Naive thymus-derived CD8-positive, alpha-beta T cell (primary cell): ENCODE measurements at regions not wholly inside any gene's neighbourhood (a gene's known extent, or its start where the extent isn't known, plus 50 kb on each side); places are given as distances from the start of the nearest gene placed in this dataset.

Experiments used
- ATAC-seq, 2 donors: fragments of 150-1000 bp; cut with Tn5 transposase in 1 of 2; sonication (Bioruptor Pico), chemical (Tn5 transposase) in 1 of 2; 1 replicate in 1 of 2; 2 replicates in 1 of 2; pipeline ENCODE4 v1.10.0; 2021; ENCODE audit warnings: mild to moderate bottlenecking in 2 of 2, moderate library complexity in 2 of 2
- POLR2A ChIA-PET: fragments of 350-600 bp; sonication (Branson Sonifier 250); formaldehyde crosslinking; loops from one replicate; lab custom pipeline; 2021; ENCODE audit warnings: antibody characterized with exemption; lab: Charles Lee
- DNase-seq, 10 donors: peaks; one replicate each; pipeline versions ENCODE4 v3.0.0 to v3.0.0-alpha.2; 2020 to 2022
- H3K27ac Mint-ChIP-seq, 10 donors: one replicate each; pipeline ENCODE4 v1.8.0; 2020 to 2022; ENCODE audit warnings: mild to moderate bottlenecking in 10 of 10, mixed read lengths in 10 of 10, moderate library complexity in 4 of 10, inconsistent platforms in 1 of 10
- H3K27me3 Mint-ChIP-seq, 5 donors: one replicate each; pipeline ENCODE4 v1.8.0; 2021 to 2022; ENCODE audit warnings: mixed read lengths in 5 of 5
- H3K36me3 Mint-ChIP-seq, 3 donors: one replicate each; pipeline ENCODE4 v1.8.0; 2020 to 2022; ENCODE audit warnings: mixed read lengths in 3 of 3, mild to moderate bottlenecking in 2 of 3, inconsistent platforms in 1 of 3
- H3K4me1 Mint-ChIP-seq, 4 donors: one replicate each; pipeline ENCODE4 v1.8.0; 2021 to 2022; ENCODE audit warnings: mixed read lengths in 4 of 4
- H3K4me3 Mint-ChIP-seq, 10 donors: one replicate each; pipeline ENCODE4 v1.8.0; 2020 to 2022; ENCODE audit warnings: mild to moderate bottlenecking in 10 of 10, mixed read lengths in 10 of 10, moderate library complexity in 6 of 10, inconsistent platforms in 1 of 10
- H3K9me3 Mint-ChIP-seq, 9 donors: one replicate each; pipeline ENCODE4 v1.8.0; 2020 to 2022; ENCODE audit warnings: mixed read lengths in 9 of 9, mild to moderate bottlenecking in 3 of 9, inconsistent platforms in 1 of 9, moderate library complexity in 1 of 9

DNA sequence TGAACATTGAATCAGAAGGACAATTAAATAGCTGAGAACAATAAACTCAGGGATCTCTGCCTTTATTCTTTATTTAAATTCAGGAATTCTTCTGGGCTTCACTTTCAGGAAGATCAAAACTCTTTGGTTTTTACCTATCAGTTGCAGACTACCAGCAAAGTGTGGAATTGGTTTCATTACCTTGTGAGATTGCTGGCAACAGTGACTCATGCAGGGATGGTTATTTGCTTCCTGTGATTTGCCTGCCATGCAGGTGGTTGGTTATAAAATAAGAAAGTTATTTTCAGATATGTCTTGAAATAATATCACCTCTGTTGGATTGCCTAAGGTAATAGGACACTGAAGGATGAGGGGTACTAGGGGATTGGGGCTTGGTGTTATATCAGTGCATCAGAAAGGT, 204.6 kb downstream of the PTBP2 start:
- H3K4me1 Mint-ChIP-seq: no peaks in the 10 kb centered on the region

DNA sequence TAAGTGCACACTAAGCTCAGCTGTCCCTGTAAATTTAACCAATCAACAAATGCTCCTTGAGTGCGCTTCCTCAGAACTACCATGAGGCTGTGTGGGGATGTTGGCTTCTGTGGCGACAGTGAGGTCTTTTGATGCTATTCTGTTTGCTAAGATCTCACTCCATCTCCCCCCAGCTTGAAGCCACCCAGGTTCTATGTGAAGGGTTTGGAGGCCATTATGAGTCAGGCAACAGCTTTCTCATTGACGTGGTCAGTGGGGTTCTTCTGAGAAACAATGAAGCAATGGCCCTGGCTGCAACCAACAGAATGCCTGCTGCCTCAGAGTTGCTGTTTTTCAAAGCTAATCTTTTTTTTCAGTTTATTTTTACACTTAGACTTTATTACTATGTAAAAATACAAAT, 205.5 kb downstream of the PTBP2 start:
- no peak overlapping the region for H3K27ac Mint-ChIP-seq
- H3K4me3 Mint-ChIP-seq: no peak overlapping the region
- no peak for DNase-seq
- peaks cover 0 to 9% (median 0%) of the 10 kb centered on the region in 3 donors for H3K36me3 Mint-ChIP-seq
- no peak for ATAC-seq
- no peaks in the 10 kb centered on the region for H3K4me1 Mint-ChIP-seq
- H3K27me3 Mint-ChIP-seq: peaks cover 0 to 4% (median 3%) of the 10 kb centered on the region in 5 donors
- POLR2A ChIA-PET: no interaction called here
- H3K9me3 Mint-ChIP-seq: peaks cover 7 to 23% (median 17%) of the 10 kb centered on the region in 9 donors

More for the DNA sequence above, 204.6 kb downstream of the PTBP2 start:
- no peak for ATAC-seq
- H3K27ac Mint-ChIP-seq: no peak overlapping the region
- DNase-seq: no peak
- peaks cover 0 to 9% (median 0%) of the 10 kb centered on the region in 3 donors for H3K36me3 Mint-ChIP-seq
- no peak overlapping the region for H3K4me3 Mint-ChIP-seq
- POLR2A ChIA-PET: no interaction called here
- H3K27me3 Mint-ChIP-seq: peaks cover 0 to 3% (median 0%) of the 10 kb centered on the region in 5 donors
- peaks cover 7 to 29% (median 17%) of the 10 kb centered on the region in 9 donors for H3K9me3 Mint-ChIP-seq

DNA sequence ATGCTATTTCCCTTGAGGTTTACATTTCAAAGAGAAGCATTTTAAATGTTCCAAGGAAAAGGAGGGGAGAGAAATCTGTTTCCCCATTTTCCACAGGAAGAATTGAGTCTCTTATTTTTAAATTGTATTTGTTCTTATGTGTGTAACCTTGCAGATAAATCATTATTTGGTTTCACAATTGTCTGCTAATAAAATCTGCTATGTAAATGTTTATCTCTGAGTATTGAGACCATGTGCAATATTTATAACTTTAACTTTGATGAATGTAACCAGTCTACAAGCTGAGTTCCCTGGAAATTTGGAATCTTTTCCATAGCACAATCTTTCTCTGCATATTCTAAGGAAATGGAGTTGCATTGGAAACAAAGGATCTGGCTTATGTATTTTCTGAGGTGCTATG, 209.6 kb downstream of the PTBP2 start:
- Mint-ChIP-seq H3K4me3 (no peak overlapping the region), H3K4me1 (no peaks in the 10 kb centered on the region), H3K9me3 (peaks cover 0 to 3% (median 0%) of the 10 kb centered on the region in 9 donors), H3K36me3 (no peaks in the 10 kb centered on the region), H3K27ac (no peak overlapping the region), H3K27me3 (peaks cover 0 to 7% (median 3%) of the 10 kb centered on the region in 5 donors)
- DNase-seq: no peak
- POLR2A ChIA-PET: no interaction called here
- ATAC-seq: no peak

DNA sequence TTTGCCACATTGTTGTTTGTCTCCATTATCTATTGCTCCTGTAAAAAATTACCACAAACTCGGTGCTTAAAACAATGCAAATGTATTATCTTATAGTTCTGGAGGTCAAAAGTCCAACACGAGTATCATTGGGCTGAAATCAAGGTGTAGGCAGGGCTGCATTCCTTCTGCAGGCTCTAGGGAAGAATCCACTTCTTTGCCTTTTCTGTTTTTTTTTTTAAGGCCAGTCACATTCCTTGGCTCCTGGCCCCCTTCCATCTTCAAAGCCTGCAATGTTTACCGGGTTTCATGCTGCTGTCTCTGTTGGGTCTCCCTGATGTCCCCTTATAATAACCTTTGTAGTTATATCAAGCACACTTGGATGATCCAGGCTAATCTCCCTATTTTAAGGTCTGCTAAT, 212.7 kb downstream of the PTBP2 start:
- no peaks in the 10 kb centered on the region for H3K9me3 Mint-ChIP-seq
- H3K27me3 Mint-ChIP-seq: peaks cover 0 to 5% (median 4%) of the 10 kb centered on the region in 5 donors
- no peaks in the 10 kb centered on the region for H3K4me1 Mint-ChIP-seq
- POLR2A ChIA-PET: no interaction called here
- H3K27ac Mint-ChIP-seq: no peak overlapping the region
- DNase-seq: no peak
- no peak for ATAC-seq
- no peak overlapping the region for H3K4me3 Mint-ChIP-seq
- H3K36me3 Mint-ChIP-seq: no peaks in the 10 kb centered on the region

DNA sequence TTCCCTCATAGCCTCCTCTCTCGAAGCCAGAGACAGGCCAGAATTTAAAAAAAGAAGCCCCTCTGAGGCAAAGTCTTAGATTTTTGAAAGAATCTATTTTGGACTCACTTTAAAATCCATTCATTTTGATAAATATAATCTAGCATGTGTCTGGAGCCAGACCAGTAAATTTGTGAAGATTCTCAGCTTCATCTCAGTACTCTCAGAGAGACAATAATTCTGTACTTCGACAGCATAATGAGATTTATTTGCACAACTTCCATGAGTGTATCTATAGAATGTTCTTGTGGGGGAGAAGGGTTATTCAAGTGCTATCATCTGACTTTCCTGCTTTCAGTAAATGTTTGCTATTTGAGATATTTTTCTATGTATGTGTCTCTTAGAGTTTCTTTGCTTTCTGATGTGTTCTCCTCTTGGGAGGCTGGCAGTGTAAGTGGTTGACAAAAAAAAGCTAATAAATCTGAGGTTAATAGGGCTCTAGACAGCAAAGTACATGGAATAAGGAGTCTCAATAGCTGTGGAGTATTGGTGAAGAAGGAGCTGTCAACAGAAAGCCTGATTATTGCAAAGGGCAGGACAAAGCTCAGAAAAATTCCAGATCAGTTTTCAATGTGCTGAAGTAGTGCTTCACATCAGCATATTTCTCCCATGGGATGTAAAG, 223.0 kb downstream of the PTBP2 start:
- peaks cover 2 to 13% (median 10%) of the 10 kb centered on the region in 5 donors for H3K27me3 Mint-ChIP-seq
- no peaks in the 10 kb centered on the region for H3K36me3 Mint-ChIP-seq
- no peaks in the 10 kb centered on the region for H3K9me3 Mint-ChIP-seq
- ATAC-seq (no peak), DNase-seq (no peak)
- H3K4me1 Mint-ChIP-seq: no peaks in the 10 kb centered on the region
- no peak overlapping the region for H3K4me3 Mint-ChIP-seq
- POLR2A ChIA-PET: no interaction called here
- no peak overlapping the region for H3K27ac Mint-ChIP-seq

DNA sequence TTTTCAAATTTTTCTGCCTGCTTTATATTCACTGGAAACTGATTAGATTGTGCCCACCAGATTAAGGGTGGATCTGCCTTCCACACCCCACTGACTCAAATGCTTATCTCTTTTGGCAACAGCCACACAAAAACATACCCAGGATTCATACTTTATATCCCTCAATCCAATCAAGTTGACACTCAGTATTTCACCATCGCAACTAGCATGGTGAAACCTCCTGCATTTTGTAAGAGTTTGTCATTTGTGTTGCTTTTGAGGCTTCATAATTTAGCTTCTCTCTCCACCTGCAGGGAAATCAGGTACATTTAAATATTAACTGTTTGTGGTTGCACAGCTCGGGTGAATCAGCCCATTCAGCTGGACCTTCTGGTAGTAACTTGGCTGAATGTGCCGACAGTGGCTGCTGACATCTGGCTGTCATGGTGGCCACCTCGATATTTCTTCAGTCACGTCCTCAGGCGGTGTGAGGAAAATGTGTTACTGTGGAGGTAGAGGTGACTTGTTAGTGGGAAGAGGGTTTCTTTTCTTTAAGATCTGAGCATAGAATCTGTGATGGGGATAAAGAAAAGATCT, 224.0 kb downstream of the PTBP2 start:
- POLR2A ChIA-PET: no interaction called here
- Mint-ChIP-seq H3K9me3 (no peaks in the 10 kb centered on the region), H3K36me3 (no peaks in the 10 kb centered on the region), H3K27ac (no peak overlapping the region), H3K27me3 (peaks cover 2 to 16% (median 13%) of the 10 kb centered on the region in 5 donors), H3K4me3 (no peak overlapping the region), H3K4me1 (no peaks in the 10 kb centered on the region)
- DNase-seq (no peak), ATAC-seq (no peak)

DNA sequence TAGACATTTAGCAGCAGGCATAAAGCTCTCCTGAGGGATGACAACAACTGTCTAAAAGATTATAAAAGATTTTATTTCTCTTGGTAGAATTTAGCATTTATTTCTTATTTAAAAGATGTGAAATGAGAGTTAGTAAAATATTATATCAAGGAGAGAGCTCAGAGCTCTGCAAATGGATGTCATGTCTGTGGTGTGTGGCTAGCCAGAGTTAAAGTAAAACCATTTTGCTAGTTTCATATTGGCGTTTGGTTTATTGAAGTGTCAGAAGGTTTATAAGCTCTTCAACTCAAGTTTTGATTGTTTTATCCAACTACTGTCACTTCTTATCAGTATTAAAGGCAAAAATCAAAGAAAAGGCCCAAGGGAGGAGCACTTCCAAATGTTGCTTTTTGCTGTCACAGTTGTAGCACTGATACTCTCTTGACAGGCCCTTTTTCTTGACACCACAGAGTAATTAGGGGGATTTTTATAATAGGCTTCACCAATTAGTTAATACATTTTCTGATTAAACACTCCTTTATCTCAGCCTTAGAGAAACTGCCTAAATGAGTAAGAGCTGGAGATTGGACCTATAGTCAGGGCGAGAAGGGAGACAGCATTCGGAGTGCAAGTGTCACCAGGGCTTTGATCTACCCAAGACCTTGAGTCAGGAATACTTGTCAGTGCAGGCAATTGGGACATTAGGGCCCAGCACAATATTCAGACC, 233.9 kb downstream of the PTBP2 start:
- Mint-ChIP-seq H3K9me3 (no peaks in the 10 kb centered on the region), H3K27me3 (peaks cover 0 to 11% (median 3%) of the 10 kb centered on the region in 5 donors), H3K4me3 (no peak overlapping the region), H3K36me3 (no peaks in the 10 kb centered on the region), H3K4me1 (no peaks in the 10 kb centered on the region), H3K27ac (no peak overlapping the region)
- DNase-seq (no peak), ATAC-seq (no peak)
- POLR2A ChIA-PET: no interaction called here

DNA sequence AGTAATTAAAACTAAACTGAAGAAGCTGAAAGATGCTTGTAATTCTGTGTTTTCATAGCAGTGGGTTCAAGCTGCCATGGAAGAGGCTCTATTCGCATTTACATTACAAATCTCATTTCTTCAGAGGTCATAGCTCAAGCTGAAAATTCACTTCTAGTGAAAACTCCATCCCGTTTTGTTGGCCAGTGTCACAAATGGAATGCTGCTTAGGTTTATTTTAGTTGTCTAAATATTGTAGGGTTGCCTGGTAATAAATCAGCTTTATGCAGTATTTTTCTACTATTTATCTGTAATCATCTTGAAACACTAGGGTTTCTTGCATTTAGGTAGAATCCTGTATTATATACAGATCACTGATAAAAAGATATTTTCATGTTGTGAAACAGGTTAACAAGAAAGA, 240.6 kb downstream of the PTBP2 start:
- Mint-ChIP-seq H3K4me3 (no peak overlapping the region), H3K4me1 (no peaks in the 10 kb centered on the region), H3K27me3 (peaks cover 3 to 15% (median 8%) of the 10 kb centered on the region in 5 donors), H3K36me3 (no peaks in the 10 kb centered on the region), H3K9me3 (no peaks in the 10 kb centered on the region), H3K27ac (no peak overlapping the region)
- DNase-seq (no peak), ATAC-seq (no peak)
- POLR2A ChIA-PET: no interaction called here

DNA sequence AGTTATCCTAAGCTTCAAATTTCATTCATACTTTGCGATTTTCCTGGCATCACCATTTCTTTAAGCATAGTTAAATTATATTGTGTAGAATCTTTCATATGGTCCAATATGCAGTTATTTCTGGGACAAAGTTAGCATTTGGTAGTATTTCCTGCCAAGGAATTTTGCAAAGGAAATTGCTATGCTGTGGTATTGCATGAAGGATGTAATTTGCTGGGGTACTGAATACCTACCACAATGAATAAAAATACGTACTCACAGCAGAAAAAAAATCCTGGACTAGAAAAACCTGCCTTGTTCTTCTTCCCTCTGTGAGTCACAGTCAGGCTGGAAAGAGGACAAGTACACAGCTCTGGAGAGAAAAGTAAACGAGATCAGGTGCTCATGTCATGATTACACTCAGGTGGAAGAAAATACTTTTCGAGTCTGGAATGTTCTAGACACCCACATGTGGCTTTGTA, 241.2 kb downstream of the PTBP2 start:
- no peaks in the 10 kb centered on the region for H3K36me3 Mint-ChIP-seq
- POLR2A ChIA-PET: no interaction called here
- H3K27ac Mint-ChIP-seq: no peak overlapping the region
- H3K4me1 Mint-ChIP-seq: no peaks in the 10 kb centered on the region
- H3K9me3 Mint-ChIP-seq: no peaks in the 10 kb centered on the region
- peaks cover 5 to 19% (median 11%) of the 10 kb centered on the region in 5 donors for H3K27me3 Mint-ChIP-seq
- H3K4me3 Mint-ChIP-seq: no peak overlapping the region
- DNase-seq: no peak
- no peak for ATAC-seq

DNA sequence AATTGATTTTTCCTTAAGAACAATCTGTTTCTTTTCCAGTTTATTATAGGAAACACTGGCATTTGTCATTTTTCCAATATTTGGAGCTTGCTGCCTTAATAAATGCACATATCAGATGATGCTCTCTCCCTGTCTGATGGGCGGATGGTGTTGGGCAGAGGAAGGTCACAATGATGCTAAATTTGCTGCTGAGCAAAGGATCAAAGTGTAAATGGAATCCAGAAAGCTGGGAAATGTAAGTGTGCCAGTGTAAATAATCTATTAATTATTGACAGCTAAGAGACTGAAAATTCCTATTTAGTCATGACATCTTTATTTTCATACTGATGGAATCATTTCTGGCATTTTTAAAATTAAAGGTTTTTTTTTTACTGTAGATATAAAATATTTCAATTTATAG, 243.2 kb downstream of the PTBP2 start:
- Mint-ChIP-seq H3K4me3 (no peak overlapping the region), H3K9me3 (no peaks in the 10 kb centered on the region), H3K4me1 (no peaks in the 10 kb centered on the region), H3K27me3 (peaks cover 9 to 26% (median 19%) of the 10 kb centered on the region in 5 donors), H3K27ac (no peak overlapping the region), H3K36me3 (no peaks in the 10 kb centered on the region)
- POLR2A ChIA-PET: no interaction called here
- DNase-seq: no peak
- no peak for ATAC-seq

DNA sequence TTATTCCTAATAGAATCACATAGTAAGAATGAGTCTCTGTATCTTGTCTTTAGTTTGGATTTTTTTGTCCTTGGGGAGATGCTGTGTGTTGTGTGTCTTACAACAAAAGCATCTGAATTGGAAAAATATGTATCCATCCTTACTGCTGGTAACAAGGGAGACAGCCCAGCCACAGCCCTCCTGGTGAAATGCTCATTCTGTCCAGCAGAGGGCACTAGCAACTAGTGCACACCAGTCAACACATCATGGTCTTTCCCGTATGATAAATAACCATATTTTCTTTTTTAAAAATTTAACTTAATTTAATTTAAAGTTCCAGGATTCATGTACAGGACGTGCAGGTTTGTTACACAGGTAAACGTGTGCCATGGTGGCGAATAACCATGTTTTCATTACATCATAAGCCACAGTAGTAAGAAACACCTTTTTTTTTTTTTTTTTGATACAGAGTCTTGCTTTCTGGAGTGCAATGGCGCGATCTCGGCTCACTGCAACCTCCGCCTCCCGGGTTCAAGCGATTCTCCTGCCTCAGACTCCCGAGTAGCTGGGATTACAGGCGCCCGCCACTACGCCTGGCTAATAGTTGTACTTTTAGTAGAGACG, 245.1 kb downstream of the PTBP2 start:
- no peaks in the 10 kb centered on the region for H3K4me1 Mint-ChIP-seq
- H3K27ac Mint-ChIP-seq: no peak overlapping the region
- POLR2A ChIA-PET: no interaction called here
- DNase-seq (peak; percentile 40 to 79 (median 66)), ATAC-seq (peak; percentile 68 to 69)
- H3K9me3 Mint-ChIP-seq: no peaks in the 10 kb centered on the region
- no peaks in the 10 kb centered on the region for H3K36me3 Mint-ChIP-seq
- H3K27me3 Mint-ChIP-seq: peaks cover 7 to 45% (median 30%) of the 10 kb centered on the region in 5 donors
- no peak overlapping the region for H3K4me3 Mint-ChIP-seq

DNA sequence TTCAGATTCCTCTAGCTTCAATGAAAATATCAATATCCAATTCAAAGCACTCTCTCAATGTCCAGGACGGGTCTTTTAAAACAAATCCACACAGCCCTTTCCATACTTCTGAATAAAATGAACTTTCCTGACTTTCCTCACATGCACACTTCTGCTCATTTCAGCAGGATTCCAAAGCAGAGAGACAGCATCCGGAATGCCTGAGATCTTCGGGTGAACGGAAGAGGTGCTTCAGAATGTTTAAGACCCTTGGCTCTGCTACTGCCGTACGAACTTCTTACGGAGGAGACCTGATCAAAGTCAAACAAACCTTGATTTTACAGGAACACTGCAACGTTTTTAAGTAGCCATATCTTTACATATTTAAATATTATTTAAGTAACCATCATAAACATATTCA, 245.7 kb downstream of the PTBP2 start:
- Mint-ChIP-seq H3K9me3 (no peaks in the 10 kb centered on the region), H3K27me3 (peaks cover 7 to 51% (median 29%) of the 10 kb centered on the region in 5 donors)

DNA sequence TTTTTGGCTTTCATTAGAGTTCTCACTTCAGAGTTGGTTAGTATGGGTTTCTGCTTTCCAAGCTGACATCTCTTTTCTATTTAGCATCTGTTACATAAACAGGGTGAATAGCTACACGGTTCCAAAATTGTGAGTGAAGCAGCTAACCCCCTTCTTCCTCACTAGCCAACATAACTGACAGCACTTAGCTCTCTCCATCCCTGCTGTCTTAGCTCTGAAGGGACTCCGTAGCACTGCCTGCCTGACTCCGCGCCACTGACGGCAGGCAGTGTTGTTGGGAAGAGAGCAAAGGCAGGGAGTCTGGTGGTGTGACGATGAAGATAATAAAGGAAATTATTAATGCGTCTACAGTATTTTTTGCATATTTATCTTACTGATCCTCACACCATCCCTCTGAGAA, 247.0 kb downstream of the PTBP2 start:
- Mint-ChIP-seq H3K27ac (no peak overlapping the region), H3K4me1 (no peaks in the 10 kb centered on the region), H3K36me3 (no peaks in the 10 kb centered on the region), H3K9me3 (no peaks in the 10 kb centered on the region), H3K27me3 (peaks cover 7 to 53% (median 29%) of the 10 kb centered on the region in 5 donors), H3K4me3 (no peak overlapping the region)
- DNase-seq: no peak
- POLR2A ChIA-PET: no interaction called here
- ATAC-seq: no peak

More for the DNA sequence above, 245.7 kb downstream of the PTBP2 start:
- POLR2A ChIA-PET: no interaction called here
- Mint-ChIP-seq H3K4me1 (no peaks in the 10 kb centered on the region), H3K4me3 (no peak overlapping the region), H3K27ac (no peak overlapping the region), H3K36me3 (no peaks in the 10 kb centered on the region)
- DNase-seq (no peak), ATAC-seq (no peak)
